Endothelial cell of umbilical vein (primary cell): ENCODE measurements at regions not wholly inside any gene's neighbourhood (a gene's known extent, or its start where the extent isn't known, plus 50 kb on each side); places are given as distances from the start of the nearest gene placed in this dataset.

ENCODE experiments used
- CTCF ChIP-seq, 2 donors: IDR thresholded peaks; 1 replicate in 1 of 2; 2 replicates in 1 of 2; pipeline ENCODE4 v1.5.1; 2011; ENCODE audit warnings: low read length in 2 of 2, mild to moderate bottlenecking in 2 of 2, moderate library complexity in 2 of 2, control low read depth in 1 of 2, inconsistent platforms in 1 of 2, low read depth in 1 of 2; ENCODE audit not compliant: insufficient read depth in 1 of 2; ENCODE audit errors: extremely low read depth in 1 of 2
- EZH2 ChIP-seq: IDR thresholded peaks from 2 replicates; pipeline ENCODE4 v1.6.1; 2012; ENCODE audit warnings: borderline replicate concordance, low read depth, mild to moderate bottlenecking, moderate library complexity, low read length, inconsistent platforms; ENCODE audit not compliant: severe bottlenecking
- MAX ChIP-seq: IDR thresholded peaks from 2 replicates; pipeline ENCODE4 v1.6.1; 2011; ENCODE audit not compliant: insufficient read depth, insufficient read length
- MYC ChIP-seq: IDR thresholded peaks from one replicate; pipeline ENCODE4 v1.6.1; 2011; ENCODE audit warnings: mild to moderate bottlenecking, low read depth, low read length
- POLR2A ChIP-seq: IDR thresholded peaks from 2 replicates; pipeline ENCODE4 v1.6.1; 2012; ENCODE audit warnings: low read depth, mild to moderate bottlenecking, control low read depth, low read length
- POLR2AphosphoS5 ChIP-seq: IDR thresholded peaks from 2 replicates; pipeline ENCODE4 v1.6.1; 2012; ENCODE audit warnings: low read depth, mild to moderate bottlenecking, control low read depth, low read length, moderate library complexity; ENCODE audit not compliant: insufficient read depth

- TF ChIP-seq EZH2 (no peak), CTCF (IDR thresholded peaks at IDR 0.05; ENCODE audit: extremely low read depth in 1 of 2, insufficient read depth in 1 of 2, low read depth in 1 of 2, low read length in 2 of 2) (no peak), POLR2A (no peak), MAX (no peak), MYC (no peak), POLR2AphosphoS5 (no peak)
These were observed 1600.9 kb upstream of the MIR17HG start for GRCh38 chr13:89746554-89746953.
